HG02623 (cell line): ENCODE measurements at regions not wholly inside any gene's neighbourhood (a gene's known extent, or its start where the extent isn't known, plus 50 kb on each side); places are given as distances from the start of the nearest gene placed in this dataset.
"Not testable (repeated sequence)": the region's sequence is repeated elsewhere in the genome, so short reads cannot be mapped to it uniquely, and the experiment has no call there.

Experiments
- ATAC-seq: cut with Tn5 transposase; IDR thresholded peaks from one replicate; pipeline ENCODE4 v1.9.1; 2021; ENCODE audit warnings: moderate library complexity; ENCODE audit not compliant: unreplicated experiment

GRCh38 chr7:69116196-69116595 is 482.1 kb upstream of the AUTS2 start:
- not testable (repeated sequence) for ATAC-seq

GRCh38 chr7:69122953-69123352 is 475.3 kb upstream of the AUTS2 start:
- no peak for ATAC-seq

DNA sequence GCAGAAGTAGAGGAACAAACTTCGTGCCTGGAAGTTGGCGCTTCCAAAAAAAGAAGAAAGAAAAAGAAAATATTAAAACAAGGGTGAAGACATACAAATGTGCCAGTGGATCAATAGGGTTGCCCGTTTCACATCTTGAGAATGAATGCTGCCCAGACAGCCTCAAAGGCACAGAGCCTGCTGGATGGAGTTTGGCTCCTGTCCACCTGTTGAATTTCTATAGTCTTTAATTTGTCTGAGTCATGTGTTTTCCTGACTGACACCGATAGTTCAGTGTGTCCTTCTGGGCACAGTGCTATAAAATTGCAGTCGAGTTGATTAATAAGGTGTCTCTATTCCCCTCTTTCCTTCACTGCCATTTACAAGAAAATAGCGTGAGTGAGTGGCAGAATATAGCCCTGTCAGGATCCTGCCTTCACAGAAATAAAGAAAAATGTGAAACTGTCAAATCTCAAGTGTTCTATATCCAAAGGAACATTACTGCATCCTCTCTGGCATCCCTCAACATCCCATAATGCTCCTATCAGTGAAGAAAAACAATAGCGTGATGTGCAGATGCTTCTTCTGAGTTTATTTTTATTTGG is 471.3 kb upstream of the AUTS2 start:
- no peak for ATAC-seq

DNA sequence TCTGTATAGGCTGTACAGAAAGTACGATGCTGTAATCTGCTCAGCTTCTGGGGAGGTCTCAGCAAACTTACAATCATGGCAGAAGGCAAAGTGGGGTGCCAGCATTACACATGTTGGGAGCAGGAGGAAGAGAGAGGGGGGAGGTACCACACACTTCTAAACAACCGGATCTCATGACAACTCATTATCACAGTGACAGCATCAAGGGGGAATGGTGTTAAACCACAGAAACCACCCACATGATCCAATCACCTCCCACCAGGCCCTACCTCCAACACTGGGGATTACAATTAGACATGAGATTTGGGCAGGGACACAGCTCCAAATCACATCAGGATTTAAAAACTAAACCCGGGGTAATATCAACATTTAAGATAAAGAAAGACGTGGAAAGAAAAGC is 468.8 kb upstream of the AUTS2 start:
- no peak for ATAC-seq

- no peak for ATAC-seq
These were observed 468.3 kb upstream of the AUTS2 start for GRCh38 chr7:69129951-69130350.

GRCh38 chr7:69130396-69130795 is 467.9 kb upstream of the AUTS2 start:
- no peak for ATAC-seq

DNA sequence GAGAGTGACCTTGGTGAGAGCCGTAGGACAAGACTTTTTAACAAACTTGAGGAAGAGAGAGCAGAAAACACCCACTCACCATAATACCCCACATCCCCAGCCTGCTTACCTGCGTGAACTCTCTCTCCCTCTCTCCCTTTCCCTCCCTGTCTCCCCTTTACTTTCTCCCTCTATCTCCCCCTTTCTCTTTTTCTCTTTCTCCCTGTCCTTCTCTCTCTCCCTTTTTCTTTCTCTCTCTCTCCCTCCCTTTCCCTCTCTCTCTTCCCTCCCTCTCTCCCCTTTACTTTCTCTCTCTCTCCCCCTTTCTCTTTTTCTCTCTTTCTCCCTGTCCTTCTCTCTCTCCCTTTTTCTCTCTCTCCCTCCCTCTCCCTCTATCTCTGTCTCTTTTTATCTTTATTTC is 464.0 kb upstream of the AUTS2 start:
- no peak for ATAC-seq

GRCh38 chr7:69147631-69148030 is 450.6 kb upstream of the AUTS2 start:
- ATAC-seq = no peak

- ATAC-seq = no peak
These were observed 448.2 kb upstream of the AUTS2 start for GRCh38 chr7:69149804-69150782.

DNA sequence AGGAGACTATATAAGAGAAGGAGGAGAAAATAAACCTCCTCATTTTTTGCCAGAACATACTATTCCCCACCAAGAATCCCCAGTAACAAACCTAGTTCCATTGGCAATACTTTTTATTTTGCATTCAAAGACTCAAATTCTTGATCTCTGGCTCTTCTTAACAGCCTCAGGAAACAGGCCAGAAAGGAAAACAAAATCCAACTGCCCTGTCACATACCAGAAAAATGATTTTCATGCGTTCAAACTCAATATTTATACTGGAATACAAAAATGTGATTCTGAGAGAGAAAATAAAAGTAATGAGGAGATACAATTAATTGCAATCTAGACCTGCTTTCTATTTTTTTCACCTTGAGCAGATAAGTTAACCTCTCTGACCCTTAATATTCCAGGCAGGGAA is 435.9 kb upstream of the AUTS2 start:
- no peak for ATAC-seq

DNA sequence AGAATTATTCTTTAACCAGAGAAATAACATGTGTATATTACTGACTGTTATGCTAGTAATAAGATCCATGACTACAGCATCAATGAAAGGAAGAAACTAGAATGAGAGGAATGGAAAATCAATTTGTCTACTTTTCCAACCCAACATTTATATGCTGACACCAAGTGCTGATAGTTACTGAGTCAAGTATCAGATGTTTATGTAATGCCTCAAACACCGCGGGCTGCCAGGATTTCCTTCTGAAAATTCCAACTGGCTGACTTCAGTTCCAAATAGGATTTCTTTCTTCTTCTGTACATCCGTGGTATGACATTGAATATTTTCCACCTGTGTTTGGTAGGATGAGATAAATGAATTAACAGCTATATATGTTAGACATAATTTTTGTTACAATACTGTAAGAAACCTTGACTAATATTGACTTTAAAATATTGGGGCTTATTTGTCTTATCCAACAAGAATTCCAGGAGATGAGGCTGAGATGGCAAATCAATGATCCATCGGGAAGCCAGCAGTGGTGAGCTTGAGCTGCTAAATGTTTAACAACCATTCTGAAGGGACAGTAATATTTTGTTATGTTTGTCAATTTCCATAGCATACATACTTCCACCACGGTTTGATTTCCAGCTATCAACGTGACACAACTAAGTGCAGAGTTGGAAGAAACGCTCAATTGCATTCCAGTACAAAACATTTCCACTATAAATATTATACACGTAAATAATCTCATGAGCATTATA is 435.2 kb upstream of the AUTS2 start:
- no peak for ATAC-seq

- ATAC-seq = no peak
These were observed 431.2 kb upstream of the AUTS2 start for GRCh38 chr7:69166979-69167516.

- no peak for ATAC-seq
These were observed 428.9 kb upstream of the AUTS2 start for GRCh38 chr7:69169386-69169785.

GRCh38 chr7:69172357-69173077 is 425.8 kb upstream of the AUTS2 start:
- ATAC-seq = no peak

DNA sequence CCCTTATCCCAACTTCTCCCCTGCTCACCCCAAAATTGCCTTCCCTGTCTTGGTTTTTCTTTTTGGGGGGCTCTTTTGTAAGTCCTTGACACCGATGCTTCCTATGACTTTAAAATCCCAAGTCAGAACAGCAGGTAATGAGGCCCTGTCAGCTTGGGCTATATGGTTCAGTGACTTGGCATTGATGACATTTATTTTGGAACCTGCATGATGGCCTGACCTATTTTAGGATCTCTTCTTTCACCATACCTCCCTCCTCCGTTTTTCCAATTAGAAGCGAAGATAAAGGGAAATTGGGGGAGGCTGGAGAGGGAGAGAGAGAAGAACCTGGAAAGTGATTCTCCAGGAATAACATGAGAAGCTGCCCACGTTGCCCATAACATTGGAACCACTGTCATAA is 424.9 kb upstream of the AUTS2 start:
- ATAC-seq = no peak

GRCh38 chr7:69173846-69174245 is 424.4 kb upstream of the AUTS2 start:
- no peak for ATAC-seq

DNA sequence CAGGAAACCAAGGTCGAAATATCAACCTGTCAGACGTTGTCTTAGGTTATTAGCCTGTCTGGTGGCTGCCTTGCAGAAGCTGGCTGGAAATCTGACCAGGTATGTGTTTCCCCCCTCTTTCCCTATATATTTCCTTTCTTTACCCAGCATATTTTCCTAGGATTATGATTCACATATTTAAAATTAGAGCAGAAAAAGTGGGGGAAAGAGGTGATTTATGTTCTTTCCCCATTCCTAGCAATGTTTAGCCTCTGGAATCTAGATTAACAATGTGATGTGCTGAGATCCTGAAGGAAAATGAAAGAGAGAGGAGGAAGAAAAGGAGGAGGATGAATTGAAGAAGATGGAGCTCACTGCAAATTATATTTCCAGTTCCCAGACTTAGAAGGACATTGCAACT is 421.4 kb upstream of the AUTS2 start:
- ATAC-seq = no peak

DNA sequence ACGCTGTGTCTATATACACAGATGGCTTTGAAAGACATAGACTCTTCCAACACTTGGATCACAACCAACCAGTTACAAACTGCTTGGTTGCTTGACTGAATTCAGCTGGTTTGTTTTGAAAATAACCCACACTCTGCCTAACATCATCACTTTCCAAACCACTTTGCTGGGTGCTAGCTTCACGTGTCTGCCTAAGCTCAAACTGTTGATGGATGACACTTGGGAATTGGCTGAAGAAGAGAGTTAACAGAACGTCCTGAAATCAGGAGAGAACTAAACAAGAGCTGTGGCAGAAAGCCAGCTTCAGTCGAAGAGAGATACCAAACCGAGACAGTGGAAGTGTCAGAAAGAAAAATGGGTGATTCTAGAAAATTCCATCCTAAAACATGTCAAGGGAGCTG is 420.8 kb upstream of the AUTS2 start:
- ATAC-seq = no peak

- ATAC-seq = no peak
These were observed 420.3 kb upstream of the AUTS2 start for GRCh38 chr7:69177941-69178494.

- ATAC-seq = no peak
These were observed 417.6 kb upstream of the AUTS2 start for GRCh38 chr7:69180662-69181061.
